ENCODE measurements at regions not wholly inside any gene's neighbourhood (a gene's known extent, or its start where the extent isn't known, plus 50 kb on each side); places are given as distances from the start of the nearest gene placed in this dataset.

GRCh38 chr19:31072451-31072850 is 276.8 kb downstream of the TSHZ3 start:
- TF ChIP-seq, protein P1, sequence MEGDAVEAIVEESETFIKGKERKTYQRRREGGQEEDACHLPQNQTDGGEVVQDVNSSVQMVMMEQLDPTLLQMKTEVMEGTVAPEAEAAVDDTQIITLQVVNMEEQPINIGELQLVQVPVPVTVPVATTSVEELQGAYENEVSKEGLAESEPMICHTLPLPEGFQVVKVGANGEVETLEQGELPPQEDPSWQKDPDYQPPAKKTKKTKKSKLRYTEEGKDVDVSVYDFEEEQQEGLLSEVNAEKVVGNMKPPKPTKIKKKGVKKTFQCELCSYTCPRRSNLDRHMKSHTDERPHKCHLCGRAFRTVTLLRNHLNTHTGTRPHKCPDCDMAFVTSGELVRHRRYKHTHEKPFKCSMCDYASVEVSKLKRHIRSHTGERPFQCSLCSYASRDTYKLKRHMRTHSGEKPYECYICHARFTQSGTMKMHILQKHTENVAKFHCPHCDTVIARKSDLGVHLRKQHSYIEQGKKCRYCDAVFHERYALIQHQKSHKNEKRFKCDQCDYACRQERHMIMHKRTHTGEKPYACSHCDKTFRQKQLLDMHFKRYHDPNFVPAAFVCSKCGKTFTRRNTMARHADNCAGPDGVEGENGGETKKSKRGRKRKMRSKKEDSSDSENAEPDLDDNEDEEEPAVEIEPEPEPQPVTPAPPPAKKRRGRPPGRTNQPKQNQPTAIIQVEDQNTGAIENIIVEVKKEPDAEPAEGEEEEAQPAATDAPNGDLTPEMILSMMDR (IDR thresholded peaks at IDR 0.05; ENCODE audit: insufficient read depth, low read length): no peak
- no peak for TF ChIP-seq SPI1 (IDR thresholded peaks at IDR 0.05; ENCODE audit: borderline replicate concordance, low read depth)
- TF ChIP-seq, protein P2, sequence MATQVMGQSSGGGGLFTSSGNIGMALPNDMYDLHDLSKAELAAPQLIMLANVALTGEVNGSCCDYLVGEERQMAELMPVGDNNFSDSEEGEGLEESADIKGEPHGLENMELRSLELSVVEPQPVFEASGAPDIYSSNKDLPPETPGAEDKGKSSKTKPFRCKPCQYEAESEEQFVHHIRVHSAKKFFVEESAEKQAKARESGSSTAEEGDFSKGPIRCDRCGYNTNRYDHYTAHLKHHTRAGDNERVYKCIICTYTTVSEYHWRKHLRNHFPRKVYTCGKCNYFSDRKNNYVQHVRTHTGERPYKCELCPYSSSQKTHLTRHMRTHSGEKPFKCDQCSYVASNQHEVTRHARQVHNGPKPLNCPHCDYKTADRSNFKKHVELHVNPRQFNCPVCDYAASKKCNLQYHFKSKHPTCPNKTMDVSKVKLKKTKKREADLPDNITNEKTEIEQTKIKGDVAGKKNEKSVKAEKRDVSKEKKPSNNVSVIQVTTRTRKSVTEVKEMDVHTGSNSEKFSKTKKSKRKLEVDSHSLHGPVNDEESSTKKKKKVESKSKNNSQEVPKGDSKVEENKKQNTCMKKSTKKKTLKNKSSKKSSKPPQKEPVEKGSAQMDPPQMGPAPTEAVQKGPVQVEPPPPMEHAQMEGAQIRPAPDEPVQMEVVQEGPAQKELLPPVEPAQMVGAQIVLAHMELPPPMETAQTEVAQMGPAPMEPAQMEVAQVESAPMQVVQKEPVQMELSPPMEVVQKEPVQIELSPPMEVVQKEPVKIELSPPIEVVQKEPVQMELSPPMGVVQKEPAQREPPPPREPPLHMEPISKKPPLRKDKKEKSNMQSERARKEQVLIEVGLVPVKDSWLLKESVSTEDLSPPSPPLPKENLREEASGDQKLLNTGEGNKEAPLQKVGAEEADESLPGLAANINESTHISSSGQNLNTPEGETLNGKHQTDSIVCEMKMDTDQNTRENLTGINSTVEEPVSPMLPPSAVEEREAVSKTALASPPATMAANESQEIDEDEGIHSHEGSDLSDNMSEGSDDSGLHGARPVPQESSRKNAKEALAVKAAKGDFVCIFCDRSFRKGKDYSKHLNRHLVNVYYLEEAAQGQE (IDR thresholded peaks at IDR 0.05; ENCODE audit: insufficient replicate concordance, low read depth): no peak
